ENCODE measurements at regions not wholly inside any gene's neighbourhood (a gene's known extent, or its start where the extent isn't known, plus 50 kb on each side); places are given as distances from the start of the nearest gene placed in this dataset.

GRCh38 chr1:5532811-5533210, 459.4 kb downstream of the NPHP4 start:
- TF ChIP-seq FOXP2 (optimal IDR thresholded peaks at IDR 0.05; ENCODE audit: borderline replicate concordance, extremely low read depth, extremely low read length, insufficient read depth) (no peak), SIN3A (IDR thresholded peaks at IDR 0.05; ENCODE audit: borderline replicate concordance, insufficient read depth, low read length) (no peak), TAF1 (IDR thresholded peaks at IDR 0.05; ENCODE audit: borderline replicate concordance, insufficient read depth, low read length) (no peak), POLR2AphosphoS5 (IDR thresholded peaks at IDR 0.05; ENCODE audit: low read depth, low read length) (no peak)
- TF ChIP-seq, protein P1, sequence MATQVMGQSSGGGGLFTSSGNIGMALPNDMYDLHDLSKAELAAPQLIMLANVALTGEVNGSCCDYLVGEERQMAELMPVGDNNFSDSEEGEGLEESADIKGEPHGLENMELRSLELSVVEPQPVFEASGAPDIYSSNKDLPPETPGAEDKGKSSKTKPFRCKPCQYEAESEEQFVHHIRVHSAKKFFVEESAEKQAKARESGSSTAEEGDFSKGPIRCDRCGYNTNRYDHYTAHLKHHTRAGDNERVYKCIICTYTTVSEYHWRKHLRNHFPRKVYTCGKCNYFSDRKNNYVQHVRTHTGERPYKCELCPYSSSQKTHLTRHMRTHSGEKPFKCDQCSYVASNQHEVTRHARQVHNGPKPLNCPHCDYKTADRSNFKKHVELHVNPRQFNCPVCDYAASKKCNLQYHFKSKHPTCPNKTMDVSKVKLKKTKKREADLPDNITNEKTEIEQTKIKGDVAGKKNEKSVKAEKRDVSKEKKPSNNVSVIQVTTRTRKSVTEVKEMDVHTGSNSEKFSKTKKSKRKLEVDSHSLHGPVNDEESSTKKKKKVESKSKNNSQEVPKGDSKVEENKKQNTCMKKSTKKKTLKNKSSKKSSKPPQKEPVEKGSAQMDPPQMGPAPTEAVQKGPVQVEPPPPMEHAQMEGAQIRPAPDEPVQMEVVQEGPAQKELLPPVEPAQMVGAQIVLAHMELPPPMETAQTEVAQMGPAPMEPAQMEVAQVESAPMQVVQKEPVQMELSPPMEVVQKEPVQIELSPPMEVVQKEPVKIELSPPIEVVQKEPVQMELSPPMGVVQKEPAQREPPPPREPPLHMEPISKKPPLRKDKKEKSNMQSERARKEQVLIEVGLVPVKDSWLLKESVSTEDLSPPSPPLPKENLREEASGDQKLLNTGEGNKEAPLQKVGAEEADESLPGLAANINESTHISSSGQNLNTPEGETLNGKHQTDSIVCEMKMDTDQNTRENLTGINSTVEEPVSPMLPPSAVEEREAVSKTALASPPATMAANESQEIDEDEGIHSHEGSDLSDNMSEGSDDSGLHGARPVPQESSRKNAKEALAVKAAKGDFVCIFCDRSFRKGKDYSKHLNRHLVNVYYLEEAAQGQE (IDR thresholded peaks at IDR 0.05; ENCODE audit: insufficient read depth in 1 of 2, low read depth in 2 of 2, low read length in 2 of 2), result no peak

DNA sequence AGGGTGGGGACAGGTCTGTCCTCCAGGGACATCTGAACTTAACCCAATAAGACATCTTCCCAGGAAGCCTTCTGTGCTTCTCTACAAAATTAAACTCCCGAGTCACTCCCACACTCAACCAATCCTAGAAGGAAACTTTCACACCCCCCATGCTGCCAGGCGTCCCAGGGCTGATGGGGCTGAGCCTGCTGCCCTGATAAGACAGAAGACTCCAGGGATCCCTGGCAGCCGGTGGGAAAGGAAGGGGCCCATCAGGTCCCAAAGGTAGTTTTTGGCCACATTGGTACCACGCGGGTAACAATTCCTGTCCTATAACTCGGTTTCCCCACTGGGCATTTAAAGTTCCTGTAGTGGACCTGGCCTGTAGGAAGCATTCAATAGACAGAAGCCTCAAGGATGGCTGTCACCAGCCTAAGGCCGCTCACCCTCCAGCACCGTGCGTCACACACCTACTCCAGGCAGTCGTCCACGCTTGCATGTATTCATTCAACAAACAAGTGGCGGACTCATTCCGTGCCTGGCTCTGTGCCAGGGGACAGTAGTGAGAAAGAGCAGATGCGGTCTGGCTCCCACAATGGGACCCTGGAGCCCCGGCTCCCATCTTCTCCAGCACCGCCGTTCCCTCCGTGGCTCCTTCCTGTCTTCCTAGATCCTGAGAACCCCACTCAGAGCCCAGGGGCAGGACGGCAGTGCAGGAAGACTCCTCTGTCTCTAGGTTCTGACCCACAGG, 465.2 kb downstream of the NPHP4 start:
- TF ChIP-seq SIN3A (IDR thresholded peaks at IDR 0.05; ENCODE audit: borderline replicate concordance, insufficient read depth, low read length) (no peak), FOXP2 (optimal IDR thresholded peaks at IDR 0.05; ENCODE audit: borderline replicate concordance, extremely low read depth, extremely low read length, insufficient read depth) (no peak), TAF1 (IDR thresholded peaks at IDR 0.05; ENCODE audit: borderline replicate concordance, insufficient read depth, low read length) (no peak), POLR2AphosphoS5 (IDR thresholded peaks at IDR 0.05; ENCODE audit: low read depth, low read length) (no peak)
- TF ChIP-seq, protein P1 (IDR thresholded peaks at IDR 0.05; ENCODE audit: insufficient read depth in 1 of 2, low read depth in 2 of 2, low read length in 2 of 2), result no peak

GRCh38 chr1:5526385-5526750, 465.9 kb downstream of the NPHP4 start:
- TF ChIP-seq POLR2AphosphoS5 (IDR thresholded peaks at IDR 0.05; ENCODE audit: low read depth, low read length), result no peak
- TF ChIP-seq FOXP2 (optimal IDR thresholded peaks at IDR 0.05; ENCODE audit: borderline replicate concordance, extremely low read depth, extremely low read length, insufficient read depth), result no peak
- TF ChIP-seq, protein P1 (IDR thresholded peaks at IDR 0.05; ENCODE audit: insufficient read depth in 1 of 2, low read depth in 2 of 2, low read length in 2 of 2), result no peak
- TF ChIP-seq TAF1 (IDR thresholded peaks at IDR 0.05; ENCODE audit: borderline replicate concordance, insufficient read depth, low read length), result no peak
- TF ChIP-seq SIN3A (IDR thresholded peaks at IDR 0.05; ENCODE audit: borderline replicate concordance, insufficient read depth, low read length), result no peak

GRCh38 chr1:5525597-5526384, 466.4 kb downstream of the NPHP4 start:
- TF ChIP-seq, protein P1 (IDR thresholded peaks at IDR 0.05; ENCODE audit: insufficient read depth in 1 of 2, low read depth in 2 of 2, low read length in 2 of 2), result no peak
- TF ChIP-seq SIN3A (IDR thresholded peaks at IDR 0.05; ENCODE audit: borderline replicate concordance, insufficient read depth, low read length) (no peak), TAF1 (IDR thresholded peaks at IDR 0.05; ENCODE audit: borderline replicate concordance, insufficient read depth, low read length) (no peak), FOXP2 (optimal IDR thresholded peaks at IDR 0.05; ENCODE audit: borderline replicate concordance, extremely low read depth, extremely low read length, insufficient read depth) (no peak), POLR2AphosphoS5 (IDR thresholded peaks at IDR 0.05; ENCODE audit: low read depth, low read length) (no peak)

Measured in PFSK-1 (cell line).